Calu3 (cell line): ENCODE measurements at regions not wholly inside any gene's neighbourhood (a gene's known extent, or its start where the extent isn't known, plus 50 kb on each side); places are given as distances from the start of the nearest gene placed in this dataset.

Experiments used
- BruUV-seq: library from RNA; stranded (reverse); fragments of 400-500 nt; replicated peaks from 2 replicates; lab custom pipeline; 2021; lab: Mats Ljungman, UMichigan
- CTCF ChIA-PET: fragments of 300-600 bp; sonication (Branson Sonifier 250); formaldehyde crosslinking; loops from one replicate; lab custom pipeline; 2022; ENCODE audit warnings: antibody characterized with exemption; lab: Charles Lee
- DNase-seq: peaks from one replicate; pipeline ENCODE4 v3.0.0; 2022
- H3K27ac Mint-ChIP-seq: one replicate; pipeline ENCODE4 v1.8.0; 2022; ENCODE audit warnings: mixed read lengths; ENCODE audit not compliant: unreplicated experiment
- H3K27me3 Mint-ChIP-seq: one replicate; pipeline ENCODE4 v1.8.0; 2022; ENCODE audit warnings: mixed read lengths; ENCODE audit not compliant: unreplicated experiment
- H3K36me3 Mint-ChIP-seq: one replicate; pipeline ENCODE4 v1.8.0; 2022; ENCODE audit warnings: mild to moderate bottlenecking, moderate library complexity, mixed read lengths; ENCODE audit not compliant: insufficient read depth, unreplicated experiment
- H3K4me1 Mint-ChIP-seq: one replicate; pipeline ENCODE4 v1.8.0; 2022; ENCODE audit warnings: mild to moderate bottlenecking, low read depth, mixed read lengths; ENCODE audit not compliant: unreplicated experiment
- H3K4me3 Mint-ChIP-seq: one replicate; pipeline ENCODE4 v1.8.0; 2022; ENCODE audit warnings: mild to moderate bottlenecking, low read depth, moderate library complexity, mixed read lengths; ENCODE audit not compliant: unreplicated experiment
- H3K9me3 Mint-ChIP-seq: one replicate; pipeline ENCODE4 v1.8.0; 2022; ENCODE audit warnings: low read depth, mixed read lengths; ENCODE audit not compliant: unreplicated experiment
- CTCF ChIP-seq: fragments of 200-600 bp; IDR thresholded peaks from one replicate; pipeline ENCODE4 v1.8.0; 2022; ENCODE audit warnings: antibody characterized with exemption; ENCODE audit not compliant: unreplicated experiment
- intact Hi-C: fragments of 100-400 bp; cut with micrococcal nuclease; formaldehyde crosslinking; loops from one replicate; pipeline ENCODE4 v1.10.0; 2022; ENCODE audit not compliant: unreplicated experiment

DNA sequence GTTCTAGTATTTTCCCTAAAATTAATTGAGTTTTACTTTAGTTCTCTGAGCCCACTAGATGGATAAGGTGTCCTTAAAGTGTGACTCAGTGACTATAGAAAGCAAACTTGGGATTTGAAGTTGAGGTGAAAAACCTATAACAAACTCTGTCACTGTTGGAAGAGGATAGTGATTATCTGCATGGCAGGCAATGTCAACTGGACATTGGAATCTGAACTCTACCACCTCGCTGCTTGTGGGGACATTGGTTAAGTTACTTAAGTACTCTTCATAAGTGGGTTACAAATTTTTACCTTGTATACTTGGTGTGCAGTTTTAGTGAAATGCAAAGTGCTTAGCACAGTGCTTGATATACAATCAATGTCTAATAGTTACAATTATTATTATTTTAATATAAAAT lies 87.9 kb upstream of the B3GAT2 start:
- no peak for TF ChIP-seq CTCF
- Mint-ChIP-seq H3K36me3 (no peaks in the 10 kb centered on the region), H3K4me1 (no peaks in the 10 kb centered on the region), H3K4me3 (no peak overlapping the region), H3K9me3 (no peaks in the 10 kb centered on the region), H3K27me3 (peaks cover 32% of the 10 kb centered on the region), H3K27ac (no peak overlapping the region)
- no TSS peak for BruUV-seq
- CTCF ChIA-PET = no interaction called here
- intact Hi-C loops = no loop called here
- no peak for DNase-seq

GRCh38 chr6:71045296-71045695 lies 88.4 kb upstream of the B3GAT2 start:
- no peaks in the 10 kb centered on the region for H3K36me3 Mint-ChIP-seq
- TF ChIP-seq CTCF = no peak
- peaks cover 26% of the 10 kb centered on the region for H3K27me3 Mint-ChIP-seq
- BruUV-seq = no TSS peak
- no peak for DNase-seq
- no peak overlapping the region for H3K27ac Mint-ChIP-seq
- H3K4me1 Mint-ChIP-seq = no peaks in the 10 kb centered on the region
- no peak overlapping the region for H3K4me3 Mint-ChIP-seq
- intact Hi-C loops = no loop called here
- no peaks in the 10 kb centered on the region for H3K9me3 Mint-ChIP-seq
- CTCF ChIA-PET = no interaction called here

DNA sequence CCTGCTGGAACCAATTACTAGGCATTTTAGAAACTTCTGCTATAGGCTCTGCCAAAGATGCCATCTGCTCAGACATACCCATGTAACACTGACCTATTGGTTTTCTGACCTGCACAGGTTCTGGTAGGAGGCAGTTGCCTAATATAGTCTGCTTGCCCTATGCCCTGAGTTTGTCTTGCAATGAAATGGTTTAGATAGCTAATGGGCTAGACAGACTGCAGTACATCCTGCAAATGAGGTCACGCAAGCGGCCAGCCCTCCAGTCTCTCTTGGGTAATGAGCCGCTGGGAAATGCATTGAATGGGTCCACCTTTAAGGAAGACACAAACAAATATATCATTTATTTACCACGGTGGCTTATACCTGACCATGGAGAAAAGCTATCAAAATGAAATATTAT lies 90.6 kb upstream of the B3GAT2 start:
- Mint-ChIP-seq H3K4me1 (no peaks in the 10 kb centered on the region), H3K27me3 (peaks cover 5% of the 10 kb centered on the region), H3K9me3 (no peaks in the 10 kb centered on the region), H3K27ac (no peak overlapping the region), H3K4me3 (no peak overlapping the region), H3K36me3 (no peaks in the 10 kb centered on the region)
- no peak for TF ChIP-seq CTCF
- no peak for DNase-seq
- intact Hi-C loops = no loop called here
- CTCF ChIA-PET = interaction anchor here (0.9 kb wide), 1 partner anchor 9 kb away, joined by 3 read pairs; no protein-coding TSS in a partner anchor
- BruUV-seq = no TSS peak

DNA sequence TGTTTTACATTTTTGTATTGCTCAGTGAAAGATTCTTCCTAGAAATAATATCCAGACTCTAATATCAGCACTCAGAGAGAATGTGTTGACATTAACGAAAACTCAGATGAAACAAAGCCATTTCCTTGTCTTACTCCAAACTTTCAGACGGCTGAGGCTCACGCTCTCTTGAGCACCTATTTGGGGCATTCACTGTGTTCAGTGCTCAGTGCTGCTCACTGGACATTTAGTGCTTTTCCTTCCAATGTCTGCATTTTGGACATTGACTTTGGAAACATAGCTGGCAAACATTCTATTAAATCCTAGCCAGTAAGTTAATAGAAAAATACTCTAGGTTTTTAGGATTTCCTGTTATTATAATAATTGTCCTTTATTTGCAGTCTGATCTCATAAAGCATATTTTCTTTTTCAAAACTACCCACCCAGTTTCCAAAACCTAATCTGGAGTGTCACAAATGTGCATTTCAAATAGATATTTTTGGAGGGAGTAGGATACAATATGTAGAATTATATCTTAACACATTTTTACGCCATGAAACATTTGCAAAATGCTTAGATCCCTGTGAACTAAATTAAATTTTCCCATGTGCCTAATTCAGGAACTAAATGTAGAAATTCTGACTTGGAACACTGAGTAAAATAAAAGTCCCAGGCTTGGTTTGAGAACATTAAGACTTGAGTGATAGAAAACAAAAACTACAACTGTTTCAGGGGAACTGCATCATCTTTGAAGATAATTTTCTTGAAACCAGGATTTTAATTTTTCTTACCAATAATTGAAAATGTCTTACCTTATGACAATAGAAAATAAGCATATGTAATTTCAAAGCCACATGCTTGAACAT lies 91.7 kb upstream of the B3GAT2 start:
- no TSS peak for BruUV-seq
- CTCF ChIA-PET = interaction anchor here (0.9 kb wide), 1 partner anchor 11 kb away, joined by 3 read pairs; no protein-coding TSS in a partner anchor
- TF ChIP-seq CTCF = no peak
- Mint-ChIP-seq H3K4me3 (no peak overlapping the region), H3K9me3 (no peaks in the 10 kb centered on the region), H3K4me1 (no peaks in the 10 kb centered on the region), H3K27ac (no peak overlapping the region), H3K36me3 (no peaks in the 10 kb centered on the region), H3K27me3 (no peaks in the 10 kb centered on the region)
- no peak for DNase-seq
- intact Hi-C loops = no loop called here
